Hepatocyte (in vitro differentiated cells): ENCODE measurements at regions not wholly inside any gene's neighbourhood (a gene's known extent, or its start where the extent isn't known, plus 50 kb on each side); places are given as distances from the start of the nearest gene placed in this dataset.

ENCODE experiments used
- DNase-seq: peaks from one replicate; pipeline ENCODE4 v3.0.0-alpha.2; 2016; ENCODE audit warnings: low spot score
- H2AFZ ChIP-seq: fragments of 200-600 bp; sonication (generic); 2 replicates; pipeline ENCODE4 v1.6.0; 2016; ENCODE audit warnings: antibody characterized with exemption, mild to moderate bottlenecking
- H3K27ac ChIP-seq: fragments of 200-600 bp; sonication (generic); 2 replicates; pipeline ENCODE4 v1.5.1; 2016; ENCODE audit warnings: mild to moderate bottlenecking
- H3K27me3 ChIP-seq: fragments of 200-600 bp; sonication (generic); 2 replicates; pipeline ENCODE4 v1.6.1; 2016
- H3K36me3 ChIP-seq: fragments of 200-600 bp; sonication (generic); replicated peaks from 2 replicates; pipeline ENCODE4 v1.5.1; 2016; ENCODE audit warnings: low read depth; ENCODE audit not compliant: insufficient read depth
- H3K4me1 ChIP-seq: fragments of 200-600 bp; sonication (generic); 2 replicates; pipeline ENCODE4 v1.5.1; 2016; ENCODE audit warnings: mild to moderate bottlenecking, moderate library complexity; ENCODE audit not compliant: insufficient read depth
- H3K4me2 ChIP-seq: fragments of 200-600 bp; sonication (generic); 2 replicates; pipeline ENCODE4 v1.6.0; 2016
- H3K4me3 ChIP-seq: fragments of 200-600 bp; sonication (generic); 2 replicates; pipeline ENCODE4 v1.5.1; 2016; ENCODE audit warnings: mild to moderate bottlenecking
- H3K79me2 ChIP-seq: fragments of 200-600 bp; sonication (generic); 2 replicates; pipeline ENCODE4 v1.6.0; 2017; ENCODE audit warnings: mild to moderate bottlenecking
- H3K9me2 ChIP-seq: fragments of 200-600 bp; sonication (generic); replicated peaks from 2 replicates; pipeline ENCODE4 v1.6.0; 2017; ENCODE audit warnings: mild to moderate bottlenecking; ENCODE audit not compliant: insufficient read depth
- H3K9me3 ChIP-seq: fragments of 200-600 bp; sonication (generic); 2 replicates; pipeline ENCODE4 v1.5.1; 2016; ENCODE audit warnings: low read depth, mild to moderate bottlenecking
- H4K20me1 ChIP-seq: fragments of 200-600 bp; sonication (generic); 2 replicates; pipeline ENCODE4 v1.6.0; 2016; ENCODE audit warnings: mild to moderate bottlenecking; ENCODE audit not compliant: insufficient read depth, poor library complexity, severe bottlenecking
- CTCF ChIP-seq: fragments of 200-600 bp; sonication (generic); IDR thresholded peaks from 2 replicates; pipeline ENCODE4 v1.5.1; 2016; ENCODE audit warnings: antibody characterized with exemption, mild to moderate bottlenecking; ENCODE audit not compliant: poor library complexity
- EZH2 ChIP-seq: fragments of 200-600 bp; sonication (generic); IDR thresholded peaks from 2 replicates; pipeline ENCODE4 v1.6.1; 2016; ENCODE audit warnings: antibody characterized with exemption, mild to moderate bottlenecking, borderline replicate concordance
- EZH2phosphoT487 ChIP-seq: fragments of 200-600 bp; sonication (generic); IDR thresholded peaks from one replicate; pipeline ENCODE4 v1.6.1; 2018; ENCODE audit warnings: antibody characterized with exemption, mild to moderate bottlenecking, low read depth, moderate library complexity; ENCODE audit not compliant: unreplicated experiment, severe bottlenecking
- WGBS: methylation state at CpG from one replicate; pipeline ENCODE4 v1.1.6; 2016; ENCODE audit warnings: low lambda C conversion rate; ENCODE audit errors: missing lambda C conversion rate; 5-methylcytosine and 5-hydroxymethylcytosine counted together

- Histone ChIP-seq H3K27me3 (no peaks in the 10 kb centered on the region), H3K4me3 (no peak overlapping the region), H3K27ac (no peak overlapping the region), H3K4me2 (no peak overlapping the region), H4K20me1 (no peaks in the 10 kb centered on the region), H3K9me3 (peaks cover 3% of the 10 kb centered on the region), H3K79me2 (no peaks in the 10 kb centered on the region), H3K4me1 (no peaks in the 10 kb centered on the region), H2AFZ (no peak overlapping the region), H3K9me2 (no peaks in the 10 kb centered on the region), H3K36me3 (no peaks in the 10 kb centered on the region)
- no peak for TF ChIP-seq CTCF
- TF ChIP-seq EZH2, result no peak
- no peak for TF ChIP-seq EZH2phosphoT487
- WGBS, result 58% methylated on average over 3 of the region's 3 CpGs
- no peak for DNase-seq
Observed at GRCh38 chr2:134107402-134107801, 146.5 kb upstream of the MGAT5 start.

- Histone ChIP-seq H3K9me3 (peaks cover 3% of the 10 kb centered on the region), H3K4me3 (no peak overlapping the region), H3K4me1 (no peaks in the 10 kb centered on the region), H4K20me1 (no peaks in the 10 kb centered on the region), H3K9me2 (no peaks in the 10 kb centered on the region), H3K79me2 (no peaks in the 10 kb centered on the region), H2AFZ (no peak overlapping the region), H3K36me3 (no peaks in the 10 kb centered on the region), H3K4me2 (no peak overlapping the region), H3K27ac (no peak overlapping the region), H3K27me3 (peaks cover 3% of the 10 kb centered on the region)
- TF ChIP-seq EZH2, result no peak
- TF ChIP-seq EZH2phosphoT487, result no peak
- TF ChIP-seq CTCF, result no peak
- DNase-seq, result no peak
- 91% methylated on average over 4 of the region's 4 CpGs for WGBS
Observed at GRCh38 chr2:134108113-134108512, 145.8 kb upstream of the MGAT5 start.

DNA sequence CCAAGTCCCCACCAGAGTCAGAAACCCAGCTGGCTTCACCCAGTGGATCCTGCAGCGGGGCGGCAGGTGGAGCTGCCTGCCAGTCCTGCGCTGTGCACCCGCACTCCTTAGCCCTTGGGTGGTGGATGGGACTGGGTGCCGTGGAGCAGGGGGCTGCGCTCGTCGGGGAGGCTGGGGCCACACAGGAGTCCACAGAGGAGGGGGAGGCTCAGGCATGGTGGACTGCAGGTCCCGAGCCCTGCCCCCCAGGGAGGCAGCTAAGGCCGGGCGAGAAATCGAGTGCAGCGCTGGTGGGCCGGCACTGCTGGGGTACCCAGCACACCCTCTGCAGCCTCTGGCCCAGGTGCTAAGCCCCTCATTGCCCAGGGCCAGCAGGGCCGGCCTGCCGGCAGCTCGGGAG lies 144.6 kb upstream of the MGAT5 start:
- H3K36me3 ChIP-seq, result no peaks in the 10 kb centered on the region
- DNase-seq, result no peak
- peaks cover 7% of the 10 kb centered on the region for H3K27me3 ChIP-seq
- no peak overlapping the region for H3K4me3 ChIP-seq
- no peaks in the 10 kb centered on the region for H4K20me1 ChIP-seq
- H3K4me2 ChIP-seq, result no peak overlapping the region
- no peaks in the 10 kb centered on the region for H3K9me2 ChIP-seq
- 98% methylated on average over 16 of the region's 17 CpGs for WGBS
- peaks cover 3% of the 10 kb centered on the region for H3K9me3 ChIP-seq
- TF ChIP-seq CTCF (no peak), EZH2 (no peak), EZH2phosphoT487 (no peak)
- H2AFZ ChIP-seq, result no peak overlapping the region
- H3K79me2 ChIP-seq, result no peaks in the 10 kb centered on the region
- no peaks in the 10 kb centered on the region for H3K4me1 ChIP-seq
- H3K27ac ChIP-seq, result no peak overlapping the region

DNA sequence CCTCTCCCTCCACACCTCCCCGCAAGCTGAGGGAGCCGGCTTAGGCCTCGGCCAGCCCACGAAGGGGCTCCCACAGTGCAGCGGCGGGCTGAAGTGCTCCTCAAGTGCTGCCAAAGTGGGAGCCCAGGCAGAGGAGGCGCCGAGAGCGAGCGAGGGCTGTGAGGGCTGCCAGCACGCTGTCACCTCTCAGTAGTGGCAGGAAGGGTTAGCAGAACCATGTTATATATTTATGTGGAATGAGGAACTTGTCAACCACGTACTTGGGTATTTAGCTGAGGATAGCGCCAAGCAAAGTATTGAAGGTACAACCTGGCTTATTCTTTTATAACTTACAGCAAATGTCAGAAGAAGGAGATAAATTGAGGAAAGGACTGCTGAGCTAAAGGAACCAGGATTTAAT lies 144.1 kb upstream of the MGAT5 start:
- Histone ChIP-seq H3K4me3 (no peak overlapping the region), H3K27ac (no peak overlapping the region), H3K36me3 (no peaks in the 10 kb centered on the region), H2AFZ (no peak overlapping the region), H3K4me1 (no peaks in the 10 kb centered on the region), H3K9me3 (peaks cover 3% of the 10 kb centered on the region), H3K4me2 (no peak overlapping the region), H3K79me2 (no peaks in the 10 kb centered on the region), H3K9me2 (no peaks in the 10 kb centered on the region), H3K27me3 (peaks cover 7% of the 10 kb centered on the region), H4K20me1 (no peaks in the 10 kb centered on the region)
- TF ChIP-seq EZH2phosphoT487, result no peak
- no peak for TF ChIP-seq EZH2
- DNase-seq, result no peak
- 90% methylated on average over 12 of the region's 13 CpGs for WGBS
